ENCODE measurements at regions not wholly inside any gene's neighbourhood (a gene's known extent, or its start where the extent isn't known, plus 50 kb on each side); places are given as distances from the start of the nearest gene placed in this dataset.

DNA sequence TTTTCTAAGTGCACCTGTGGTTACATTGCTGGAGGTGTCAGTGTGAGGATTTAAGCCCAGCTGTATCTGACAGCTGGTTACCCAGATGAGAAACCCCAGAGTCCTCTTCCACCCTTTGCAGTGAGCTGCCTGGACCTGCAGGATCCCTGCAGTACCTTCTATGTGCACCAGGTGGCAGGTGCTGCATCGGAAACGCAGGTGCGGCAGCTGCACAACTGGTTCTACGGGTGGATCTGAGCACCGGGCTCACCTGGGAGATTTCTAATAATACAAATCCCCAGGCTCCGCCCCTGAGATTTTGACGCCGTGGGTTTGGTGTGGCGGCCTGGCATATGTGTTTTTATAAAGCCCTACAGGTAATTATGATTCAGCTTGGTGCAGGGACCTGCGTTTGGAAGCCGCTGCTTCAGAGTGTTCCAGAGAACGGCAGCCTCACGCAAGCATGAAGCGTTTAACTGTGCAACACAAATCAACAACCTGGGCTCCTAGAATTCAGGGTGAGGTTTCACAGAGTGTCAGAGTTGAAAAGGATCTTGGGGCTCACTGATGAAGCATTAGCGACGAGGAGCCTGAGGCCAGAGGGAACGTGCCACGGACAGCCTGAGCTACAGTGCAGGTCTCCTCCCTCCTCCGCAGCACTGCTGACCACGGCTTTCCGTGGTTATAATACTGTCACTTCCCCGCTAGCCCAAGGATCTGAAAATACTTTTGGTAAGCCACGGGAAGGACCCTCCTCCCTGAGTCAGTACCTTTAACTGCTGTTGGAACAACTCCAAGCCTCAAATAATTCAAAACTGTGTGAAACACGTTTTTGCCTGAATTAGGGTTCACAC lies 96.7 kb upstream of the TRABD2B start:
- ChIA-PET POLR2A (no interaction called here), CTCF (interaction anchor here (0.6 to 1.9 kb wide), 14 partner anchors 9 to 430 kb away, joined by 3 to 16 read pairs (median 6); partner anchors contain the start of gene TRABD2B)
- Histone ChIP-seq H3K36me3 (ENCODE audit: control insufficient read depth in 2 of 2, extremely low read depth in 1 of 2, insufficient read depth in 2 of 2, low read length in 2 of 2) (no peaks in the 10 kb centered on the region), H3K4me3 (replicated peaks in 1 of 3; ENCODE audit: insufficient read depth in 1 of 3, low read depth in 1 of 3, low read length in 3 of 3) (no peak overlapping the region), H3K79me2 (ENCODE audit: control insufficient read depth, insufficient read depth, low read length) (no peaks in the 10 kb centered on the region), H4K20me1 (replicated peaks; ENCODE audit: control insufficient read depth, extremely low read depth, insufficient read depth, low read length) (no peaks in the 10 kb centered on the region), H3K27ac (ENCODE audit: insufficient read depth, low read depth, low read length) (no peak overlapping the region), H3K9ac (replicated peaks; ENCODE audit: extremely low read depth, insufficient read depth, low read length) (no peak overlapping the region), H3K4me2 (ENCODE audit: insufficient read depth, low read length) (no peak overlapping the region), H3K4me1 (ENCODE audit: control insufficient read depth, extremely low read depth, insufficient read depth, low read length) (no peaks in the 10 kb centered on the region), H3K9me1 (replicated peaks; ENCODE audit: control insufficient read depth, extremely low read depth, insufficient read depth, low read length) (no peaks in the 10 kb centered on the region), H2AFZ (ENCODE audit: low read depth, low read length) (no peak overlapping the region), H3K27me3 (ENCODE audit: control insufficient read depth in 2 of 2, insufficient read depth in 2 of 2, low read length in 2 of 2) (no peaks in the 10 kb centered on the region), H3K9me3 (replicated peaks; ENCODE audit: control insufficient read depth, insufficient read depth, low read length) (no peaks in the 10 kb centered on the region)
- intact Hi-C loops (cut with micrococcal nuclease) (loop anchor here (1.0 kb wide), 2 partner anchors 108 to 143 kb away; no protein-coding TSS in a partner anchor), dilution Hi-C loops (cut with MboI; ENCODE audit: extremely low pct_ligation_motif_present, low sequenced_read_pairs) (no loop called here)
- no peak for TF ChIP-seq EZH2 (IDR thresholded peaks at IDR 0.05; ENCODE audit: borderline replicate concordance, low read depth, low read length, severe bottlenecking)
- TF ChIP-seq, protein P1, sequence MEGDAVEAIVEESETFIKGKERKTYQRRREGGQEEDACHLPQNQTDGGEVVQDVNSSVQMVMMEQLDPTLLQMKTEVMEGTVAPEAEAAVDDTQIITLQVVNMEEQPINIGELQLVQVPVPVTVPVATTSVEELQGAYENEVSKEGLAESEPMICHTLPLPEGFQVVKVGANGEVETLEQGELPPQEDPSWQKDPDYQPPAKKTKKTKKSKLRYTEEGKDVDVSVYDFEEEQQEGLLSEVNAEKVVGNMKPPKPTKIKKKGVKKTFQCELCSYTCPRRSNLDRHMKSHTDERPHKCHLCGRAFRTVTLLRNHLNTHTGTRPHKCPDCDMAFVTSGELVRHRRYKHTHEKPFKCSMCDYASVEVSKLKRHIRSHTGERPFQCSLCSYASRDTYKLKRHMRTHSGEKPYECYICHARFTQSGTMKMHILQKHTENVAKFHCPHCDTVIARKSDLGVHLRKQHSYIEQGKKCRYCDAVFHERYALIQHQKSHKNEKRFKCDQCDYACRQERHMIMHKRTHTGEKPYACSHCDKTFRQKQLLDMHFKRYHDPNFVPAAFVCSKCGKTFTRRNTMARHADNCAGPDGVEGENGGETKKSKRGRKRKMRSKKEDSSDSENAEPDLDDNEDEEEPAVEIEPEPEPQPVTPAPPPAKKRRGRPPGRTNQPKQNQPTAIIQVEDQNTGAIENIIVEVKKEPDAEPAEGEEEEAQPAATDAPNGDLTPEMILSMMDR (IDR thresholded peaks at IDR 0.05; ENCODE audit: extremely low read depth in 1 of 2, insufficient read depth in 1 of 2, low read depth in 1 of 2, low read length in 2 of 2): peak; percentile 59 to 78
- no peak for TF ChIP-seq POLR2A (IDR thresholded peaks at IDR 0.05; ENCODE audit: low read depth, low read length)
- FAIRE-seq (peak; percentile 67), DNase-seq (ENCODE audit: low read depth, low spot score) (peak; percentile 30)
- no TSS peak for BruUV-seq (replicated peaks)

DNA sequence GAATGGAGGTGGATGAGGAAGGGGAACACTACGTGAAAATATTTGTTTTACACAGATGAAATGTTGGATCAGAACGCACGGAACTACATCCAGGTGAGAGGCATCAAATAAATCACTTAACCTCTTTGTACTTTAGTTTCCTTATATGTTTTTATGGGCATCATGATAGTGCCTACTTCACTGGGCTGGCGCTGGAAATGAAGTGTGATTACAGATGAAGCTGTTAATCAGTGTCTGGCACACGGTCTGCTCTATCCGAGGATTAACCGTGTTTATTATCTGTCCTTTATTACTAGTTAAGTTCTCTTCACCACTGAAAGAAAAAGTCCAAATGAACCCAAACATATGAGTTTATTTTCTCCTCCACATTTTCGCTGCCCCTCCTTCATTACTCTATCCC lies 96.0 kb upstream of the TRABD2B start:
- H3K79me2 ChIP-seq (ENCODE audit: control insufficient read depth, insufficient read depth, low read length): no peaks in the 10 kb centered on the region
- intact Hi-C loops (cut with micrococcal nuclease) (loop anchor here (1.0 kb wide), 2 partner anchors 109 to 144 kb away; no protein-coding TSS in a partner anchor), dilution Hi-C loops (cut with MboI; ENCODE audit: extremely low pct_ligation_motif_present, low sequenced_read_pairs) (no loop called here)
- ChIA-PET POLR2A (no interaction called here), CTCF (interaction anchor here (0.7 to 1.9 kb wide), 12 partner anchors 9 to 431 kb away, joined by 3 to 16 read pairs (median 6); partner anchors contain the start of gene TRABD2B)
- no peak for TF ChIP-seq POLR2A (IDR thresholded peaks at IDR 0.05; ENCODE audit: low read depth, low read length)
- TF ChIP-seq, protein P2, sequence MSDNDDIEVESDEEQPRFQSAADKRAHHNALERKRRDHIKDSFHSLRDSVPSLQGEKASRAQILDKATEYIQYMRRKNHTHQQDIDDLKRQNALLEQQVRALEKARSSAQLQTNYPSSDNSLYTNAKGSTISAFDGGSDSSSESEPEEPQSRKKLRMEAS (IDR thresholded peaks at IDR 0.05; ENCODE audit: insufficient read depth, insufficient read length): no peak
- TF ChIP-seq, protein P1 (IDR thresholded peaks at IDR 0.05; ENCODE audit: extremely low read depth in 1 of 2, insufficient read depth in 1 of 2, low read depth in 1 of 2, low read length in 2 of 2): no peak
- TF ChIP-seq EZH2 (IDR thresholded peaks at IDR 0.05; ENCODE audit: borderline replicate concordance, low read depth, low read length, severe bottlenecking): no peak
- no peak for TF ChIP-seq JUN (IDR thresholded peaks at IDR 0.05; ENCODE audit: borderline replicate concordance, insufficient read depth, insufficient read length, low read depth)
- TF ChIP-seq FOS (IDR thresholded peaks at IDR 0.05; ENCODE audit: borderline replicate concordance, insufficient read depth, low read length): no peak
- TF ChIP-seq MYC (IDR thresholded peaks at IDR 0.05; ENCODE audit: low read depth, low read length): no peak
- TF ChIP-seq GATA2 (IDR thresholded peaks at IDR 0.05; ENCODE audit: insufficient read depth, insufficient read length, low read depth, low read length): no peak
- H3K9me1 ChIP-seq (replicated peaks; ENCODE audit: control insufficient read depth, extremely low read depth, insufficient read depth, low read length): no peaks in the 10 kb centered on the region
- H2AFZ ChIP-seq (ENCODE audit: low read depth, low read length): no peak overlapping the region
- DNase-seq (ENCODE audit: low read depth, low spot score): no peak
- BruUV-seq (replicated peaks): no TSS peak
- H3K27ac ChIP-seq (ENCODE audit: insufficient read depth, low read depth, low read length): no peak overlapping the region
- no peaks in the 10 kb centered on the region for H3K36me3 ChIP-seq (ENCODE audit: control insufficient read depth in 2 of 2, extremely low read depth in 1 of 2, insufficient read depth in 2 of 2, low read length in 2 of 2)
- no peaks in the 10 kb centered on the region for H3K27me3 ChIP-seq (ENCODE audit: control insufficient read depth in 2 of 2, insufficient read depth in 2 of 2, low read length in 2 of 2)
- FAIRE-seq: no peak
- no peaks in the 10 kb centered on the region for H3K4me1 ChIP-seq (ENCODE audit: control insufficient read depth, extremely low read depth, insufficient read depth, low read length)
- no peak overlapping the region for H3K9ac ChIP-seq (replicated peaks; ENCODE audit: extremely low read depth, insufficient read depth, low read length)
- H3K4me3 ChIP-seq (replicated peaks in 1 of 3; ENCODE audit: insufficient read depth in 1 of 3, low read depth in 1 of 3, low read length in 3 of 3): no peak overlapping the region
- no peaks in the 10 kb centered on the region for H3K9me3 ChIP-seq (replicated peaks; ENCODE audit: control insufficient read depth, insufficient read depth, low read length)
- H4K20me1 ChIP-seq (replicated peaks; ENCODE audit: control insufficient read depth, extremely low read depth, insufficient read depth, low read length): no peaks in the 10 kb centered on the region
- H3K4me2 ChIP-seq (ENCODE audit: insufficient read depth, low read length): no peak overlapping the region

Measured in endothelial cell of umbilical vein (primary cell).